IMR-90 (cell line): ENCODE measurements at regions not wholly inside any gene's neighbourhood (a gene's known extent, or its start where the extent isn't known, plus 50 kb on each side); places are given as distances from the start of the nearest gene placed in this dataset.

Experiments
- ATAC-seq: fragments of 200-7000 bp; cut with Tn5 transposase; 2 replicates; pipeline ENCODE4 v1.9.1; 2020; ENCODE audit warnings: low read depth, mild to moderate bottlenecking, moderate library complexity
- BruUV-seq: library from RNA; stranded (reverse); fragments of 400-500 nt; replicated peaks from 2 replicates; lab custom pipeline; 2021; lab: Mats Ljungman, UMichigan
- CTCF ChIA-PET: fragments of 300-600 bp; formaldehyde crosslinking; extraction: SDS; loops from one replicate; lab custom pipeline; 2021; ENCODE audit warnings: antibody characterized with exemption; lab: Yijun Ruan, JAX
- POLR2A ChIA-PET: fragments of 300-600 bp; sonication (Branson Sonifier 250); formaldehyde crosslinking; loops from one replicate; lab custom pipeline; 2022; ENCODE audit warnings: antibody characterized with exemption; ENCODE audit not compliant: unreplicated experiment; lab: Charles Lee
- DNase-seq: peaks from one replicate; pipeline ENCODE4 v3.0.0; 2013
- H2AFZ ChIP-seq: replicated peaks from 2 replicates; pipeline ENCODE3; 2013; ENCODE audit warnings: low read length, mild to moderate bottlenecking; ENCODE audit not compliant: poor library complexity
- H2AK5ac ChIP-seq: 2 replicates; pipeline ENCODE4 v1.6.1; 2013; ENCODE audit warnings: low read depth, low read length, inconsistent platforms
- H2AK9ac ChIP-seq: replicated peaks from 2 replicates; pipeline ENCODE3; 2013; ENCODE audit warnings: mild to moderate bottlenecking, low read depth, low read length, moderate library complexity; ENCODE audit not compliant: poor library complexity
- H2BK120ac ChIP-seq: 2 replicates; pipeline ENCODE4 v1.6.1; 2013; ENCODE audit warnings: low read depth, low read length, inconsistent platforms
- H2BK15ac ChIP-seq: 3 replicates; pipeline ENCODE4 v1.6.1; 2013; ENCODE audit warnings: low read depth, low read length, inconsistent platforms
- H2BK20ac ChIP-seq: 2 replicates; pipeline ENCODE4 v1.6.1; 2013; ENCODE audit warnings: low read depth, mild to moderate bottlenecking, inconsistent platforms, low read length, moderate library complexity
- H2BK5ac ChIP-seq: 2 replicates; pipeline ENCODE4 v1.6.1; 2013; ENCODE audit warnings: mild to moderate bottlenecking, low read depth, low read length, inconsistent platforms; ENCODE audit not compliant: poor library complexity, severe bottlenecking
- H3K14ac ChIP-seq: replicated peaks from 2 replicates; pipeline ENCODE4 v1.6.1; 2013; ENCODE audit warnings: low read depth, low read length, inconsistent platforms
- H3K18ac ChIP-seq: 2 replicates; pipeline ENCODE4 v1.6.1; 2013; ENCODE audit warnings: low read depth, low read length, control low read depth
- H3K23ac ChIP-seq: 2 replicates; pipeline ENCODE4 v1.6.1; 2013; ENCODE audit warnings: low read depth, low read length, inconsistent platforms
- H3K27ac ChIP-seq: 2 replicates; pipeline ENCODE4 v1.5.1; 2013; ENCODE audit warnings: mild to moderate bottlenecking, control low read depth, low read length; ENCODE audit not compliant: insufficient read depth
- H3K27me3 ChIP-seq: 2 replicates; pipeline ENCODE4 v1.6.1; 2013; ENCODE audit warnings: low read length; ENCODE audit not compliant: control insufficient read depth, insufficient read depth
- H3K36me3 ChIP-seq: 2 replicates; pipeline ENCODE4 v1.6.1; 2013; ENCODE audit warnings: low read length, mixed read lengths; ENCODE audit not compliant: control insufficient read depth, insufficient read depth
- H3K4ac ChIP-seq: 2 replicates; pipeline ENCODE4 v1.6.1; 2013; ENCODE audit warnings: low read depth, low read length, inconsistent platforms
- H3K4me1 ChIP-seq: 2 replicates; pipeline ENCODE4 v1.6.1; 2013; ENCODE audit warnings: low read length, mixed read lengths; ENCODE audit not compliant: control insufficient read depth, insufficient read depth
- H3K4me2 ChIP-seq: 2 replicates; pipeline ENCODE4 v1.6.1; 2013; ENCODE audit warnings: low read depth, mild to moderate bottlenecking, control low read depth, low read length, moderate library complexity
- H3K4me3 ChIP-seq: 2 replicates; pipeline ENCODE4 v1.5.1; 2013; ENCODE audit warnings: low read depth, mild to moderate bottlenecking, control low read depth, low read length, moderate library complexity; ENCODE audit not compliant: insufficient read depth
- H3K56ac ChIP-seq: 2 replicates; pipeline ENCODE4 v1.6.1; 2013; ENCODE audit warnings: low read length, inconsistent platforms; ENCODE audit not compliant: insufficient read depth; ENCODE audit errors: extremely low read depth
- H3K79me1 ChIP-seq, 2 experiments: 2 replicates each; pipeline ENCODE4 v1.6.1; 2013; ENCODE audit warnings: low read length in 2 of 2, inconsistent platforms in 1 of 2, low read depth in 1 of 2
- H3K9ac ChIP-seq: 2 replicates; pipeline ENCODE4 v1.6.1; 2013; ENCODE audit warnings: low read depth, low read length, control low read depth
- H3K9me1 ChIP-seq: 2 replicates; pipeline ENCODE4 v1.6.1; 2013; ENCODE audit warnings: low read length, inconsistent platforms; ENCODE audit not compliant: insufficient read depth
- H3K9me3 ChIP-seq: 2 replicates; pipeline ENCODE4 v1.6.1; 2013; ENCODE audit warnings: low read length; ENCODE audit not compliant: control insufficient read depth, insufficient read depth
- H4K20me1 ChIP-seq: 2 replicates; pipeline ENCODE4 v1.6.1; 2013; ENCODE audit warnings: low read length, inconsistent platforms; ENCODE audit not compliant: insufficient read depth
- H4K5ac ChIP-seq: 2 replicates; pipeline ENCODE4 v1.6.1; 2013; ENCODE audit warnings: mild to moderate bottlenecking, low read depth, low read length, control low read depth
- H4K8ac ChIP-seq, 2 experiments: 2 replicates each; pipeline ENCODE4 v1.6.1; 2013; ENCODE audit warnings: low read depth in 2 of 2, low read length in 2 of 2, control low read depth in 1 of 2, inconsistent platforms in 1 of 2
- H4K91ac ChIP-seq: 2 replicates; pipeline ENCODE4 v1.6.1; 2013; ENCODE audit warnings: low read depth, low read length, inconsistent platforms; ENCODE audit not compliant: insufficient read depth
- BHLHE40 ChIP-seq: fragments of 150-350 bp; IDR thresholded peaks from 2 replicates; pipeline ENCODE4 v1.6.1; 2016; ENCODE audit warnings: mild to moderate bottlenecking, low read depth, low read length
- CHD1 ChIP-seq: IDR thresholded peaks from 2 replicates; pipeline ENCODE4 v1.6.1; 2012; ENCODE audit warnings: low read depth, low read length, improper control_type of control experiment
- FOS ChIP-seq: fragments of 150-350 bp; IDR thresholded peaks from 2 replicates; pipeline ENCODE4 v1.6.1; 2016; ENCODE audit warnings: low read depth, low read length
- MAFK ChIP-seq: IDR thresholded peaks from 2 replicates; pipeline ENCODE4 v1.6.1; 2012; ENCODE audit warnings: low read depth, low read length, improper control_type of control experiment
- NFE2L2 ChIP-seq: fragments of 150-350 bp; IDR thresholded peaks from 2 replicates; pipeline ENCODE4 v1.6.1; 2016; ENCODE audit warnings: low read depth, mild to moderate bottlenecking, low read length
- POLR2A ChIP-seq: IDR thresholded peaks from 2 replicates; pipeline ENCODE4 v1.6.1; 2012; ENCODE audit warnings: mild to moderate bottlenecking, low read depth, low read length
- RAD21 ChIP-seq: IDR thresholded peaks from 2 replicates; pipeline ENCODE4 v1.6.1; 2012; ENCODE audit warnings: low read length, improper control_type of control experiment
- RCOR1 ChIP-seq: IDR thresholded peaks from 2 replicates; pipeline ENCODE4 v1.6.1; 2012; ENCODE audit warnings: mild to moderate bottlenecking, low read length, improper control_type of control experiment; ENCODE audit not compliant: insufficient replicate concordance
- SMC3 ChIP-seq: fragments of 150-350 bp; IDR thresholded peaks from 2 replicates; pipeline ENCODE4 v1.6.1; 2016; ENCODE audit warnings: low read depth, mild to moderate bottlenecking, antibody characterized with exemption, low read length, moderate library complexity
- WGBS, 2 experiments: methylation state at CpG; one replicate each; pipeline versions ENCODE4 v1.1.5 to v1.1.7; 2013; ENCODE audit warnings: missing lambda C conversion rate in 2 of 2; ENCODE audit not compliant: insufficient read length in 1 of 2; ENCODE audit errors: extremely low coverage in 2 of 2; 5-methylcytosine and 5-hydroxymethylcytosine counted together
- dilution Hi-C: fragments of 300-500 bp; cut with HindIII; formaldehyde crosslinking; loops from one replicate; pipeline ENCODE4 v1.14.3; 2018; ENCODE audit warnings: low sequenced_read_pairs; ENCODE audit not compliant: unreplicated experiment
- in situ Hi-C: fragments of 300-500 bp; cut with MboI; formaldehyde crosslinking; loops from 3 replicates; pipeline ENCODE4 v1.14.3; 2019; ENCODE audit warnings: low sequenced_read_pairs, inconsistent platforms, mixed read lengths
- intact Hi-C: fragments of 100-400 bp; cut with micrococcal nuclease; formaldehyde crosslinking; loops from 2 replicates; pipeline ENCODE4 v1.10.0; 2022
- TF ChIP-seq, protein P1 (sequence below): fragments of 150-350 bp; IDR thresholded peaks from 2 replicates; pipeline ENCODE4 v1.6.1; 2016; ENCODE audit warnings: low read depth, mild to moderate bottlenecking, low read length, moderate library complexity, borderline replicate concordance

DNA sequence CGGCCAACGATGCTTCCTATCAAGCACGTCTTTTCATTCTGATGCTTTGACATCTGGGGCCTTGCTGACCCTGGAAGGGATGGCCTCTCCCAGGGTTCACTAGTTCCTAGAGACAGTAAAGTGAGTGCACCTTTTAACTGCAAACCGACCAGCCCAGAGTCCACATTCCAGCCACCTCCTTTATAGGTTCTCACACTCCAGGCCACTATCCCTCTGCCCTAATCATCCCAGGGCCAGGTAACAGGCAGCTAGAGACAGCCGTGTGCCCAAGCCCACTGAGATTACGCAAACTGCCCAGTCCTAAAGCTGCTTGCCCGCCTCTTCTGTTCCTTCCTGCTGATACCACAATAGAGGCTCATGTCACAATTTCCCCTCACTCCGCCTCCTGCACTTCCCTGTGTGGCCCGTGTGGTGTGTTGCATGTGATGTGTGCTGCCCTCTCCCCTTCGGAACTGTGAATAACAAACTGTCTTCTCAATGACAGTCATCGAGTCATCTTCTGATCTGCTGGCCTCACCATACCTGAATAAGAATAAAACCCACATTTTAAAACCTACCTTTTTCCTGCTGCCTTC is 123.7 kb upstream of the EXOC2 start:
- CTCF ChIA-PET = no interaction called here
- Histone ChIP-seq H4K91ac (no peak overlapping the region), H3K23ac (no peak overlapping the region), H3K4me2 (no peak overlapping the region), H3K4me3 (no peak overlapping the region), H3K27me3 (no peaks in the 10 kb centered on the region; the same call in none of the 2 replicates), H2AK9ac (no peak overlapping the region), H3K56ac (no peak overlapping the region), H2BK15ac (no peak overlapping the region), H4K8ac (no peak overlapping the region), H4K5ac (no peak overlapping the region), H3K14ac (no peak overlapping the region), H3K18ac (no peak overlapping the region), H3K9me3 (no peaks in the 10 kb centered on the region), H4K20me1 (no peaks in the 10 kb centered on the region), H2BK5ac (no peak overlapping the region), H3K4ac (no peak overlapping the region), H3K27ac (no peak overlapping the region), H3K9me1 (no peaks in the 10 kb centered on the region), H2BK120ac (no peak overlapping the region), H2AK5ac (no peak overlapping the region), H3K4me1 (no peaks in the 10 kb centered on the region), H3K79me1 (no peaks in the 10 kb centered on the region), H2BK20ac (no peak overlapping the region), H3K36me3 (no peaks in the 10 kb centered on the region), H2AFZ (no peak overlapping the region), H3K9ac (no peak overlapping the region)
- dilution Hi-C loops = no loop called here
- in situ Hi-C loops = no loop called here
- ATAC-seq = no peak
- 100% methylated on average over 2 of the region's 11 CpGs; no CpG with 5 or more reads in 1 of the 2 experiments for WGBS, 2 experiments
- TF ChIP-seq SMC3 = no peak
- TF ChIP-seq, protein P1, sequence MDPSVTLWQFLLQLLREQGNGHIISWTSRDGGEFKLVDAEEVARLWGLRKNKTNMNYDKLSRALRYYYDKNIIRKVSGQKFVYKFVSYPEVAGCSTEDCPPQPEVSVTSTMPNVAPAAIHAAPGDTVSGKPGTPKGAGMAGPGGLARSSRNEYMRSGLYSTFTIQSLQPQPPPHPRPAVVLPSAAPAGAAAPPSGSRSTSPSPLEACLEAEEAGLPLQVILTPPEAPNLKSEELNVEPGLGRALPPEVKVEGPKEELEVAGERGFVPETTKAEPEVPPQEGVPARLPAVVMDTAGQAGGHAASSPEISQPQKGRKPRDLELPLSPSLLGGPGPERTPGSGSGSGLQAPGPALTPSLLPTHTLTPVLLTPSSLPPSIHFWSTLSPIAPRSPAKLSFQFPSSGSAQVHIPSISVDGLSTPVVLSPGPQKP = no peak
- TF ChIP-seq FOS = no peak
- no peak for TF ChIP-seq CHD1
- TF ChIP-seq BHLHE40 = no peak
- TF ChIP-seq NFE2L2 = no peak
- TF ChIP-seq RCOR1 = no peak
- no peak for TF ChIP-seq POLR2A
- no peak for TF ChIP-seq RAD21
- no peak for TF ChIP-seq MAFK
- intact Hi-C loops = no loop called here
- BruUV-seq = no TSS peak
- POLR2A ChIA-PET = no interaction called here
- DNase-seq = no peak
